SK-N-SH (cell line): ENCODE measurements at regions not wholly inside any gene's neighbourhood (a gene's known extent, or its start where the extent isn't known, plus 50 kb on each side); places are given as distances from the start of the nearest gene placed in this dataset.

ENCODE experiments used
- CTCF ChIA-PET: fragments of 300-600, 350-600 bp; formaldehyde crosslinking; extraction: SDS; loops from one replicate; lab custom pipeline; 2021; lab: Yijun Ruan, JAX
- POLR2A ChIA-PET: fragments of 350-600 bp; sonication (Branson Sonifier 250); formaldehyde crosslinking; extraction: SDS; loops from one replicate; lab custom pipeline; 2020; ENCODE audit warnings: antibody characterized with exemption, inconsistent platforms; lab: Yijun Ruan, JAX
- DNase-seq: peaks from one replicate; pipeline ENCODE4 v3.0.0; 2012
- H2AFZ ChIP-seq: fragments of 200-600 bp; sonication (generic); 2 replicates; pipeline ENCODE4 v1.8.1; 2016; ENCODE audit warnings: antibody characterized with exemption, mild to moderate bottlenecking, low read depth
- H3F3A ChIP-seq: fragments of 200-600 bp; sonication (generic); replicated peaks from 2 replicates; pipeline ENCODE3; 2016; ENCODE audit warnings: antibody characterized with exemption, mild to moderate bottlenecking; ENCODE audit not compliant: insufficient read depth
- H3K27ac ChIP-seq, 2 experiments: fragments of 200-500 bp in 1 of 2; fragments of 200-600 bp in 1 of 2; sonication (Bioruptor generic) in 1 of 2; sonication (generic), shearing (Covaris generic) in 1 of 2; 2 replicates each; pipeline versions ENCODE4 v1.5.1 to v1.6.1; 2014 to 2016; ENCODE audit warnings: low read depth in 2 of 2, inconsistent platforms in 1 of 2, low read length in 1 of 2, mild to moderate bottlenecking in 1 of 2, mixed read lengths in 1 of 2
- H3K27me3 ChIP-seq: fragments of 200-600 bp; sonication (generic), shearing (Covaris generic); 2 replicates; pipeline ENCODE4 v1.6.1; 2016; ENCODE audit warnings: mixed run types; ENCODE audit not compliant: insufficient read depth
- H3K36me3 ChIP-seq, 2 experiments: fragments of 200-500 bp in 1 of 2; fragments of 200-600 bp in 1 of 2; sonication (Bioruptor generic) in 1 of 2; sonication (generic) in 1 of 2; replicated peaks in 1 of 2; 2 replicates each; pipeline versions ENCODE3 to v1.5.1; 2014 to 2016; ENCODE audit warnings: low read length in 1 of 2, mild to moderate bottlenecking in 1 of 2; ENCODE audit not compliant: insufficient read depth in 2 of 2, control insufficient read depth in 1 of 2
- H3K4me1 ChIP-seq, 2 experiments: fragments of 200-500 bp in 1 of 2; fragments of 200-600 bp in 1 of 2; sonication (Bioruptor generic) in 1 of 2; sonication (generic), shearing (Covaris generic) in 1 of 2; 2 replicates each; pipeline versions ENCODE4 v1.5.1 to v1.6.1; 2014 to 2016; ENCODE audit warnings: low read depth in 1 of 2, low read length in 1 of 2, mixed run types in 1 of 2; ENCODE audit not compliant: insufficient read depth in 2 of 2, control insufficient read depth in 1 of 2
- H3K4me2 ChIP-seq: fragments of 200-600 bp; sonication (generic), shearing (Covaris generic); 2 replicates; pipeline ENCODE4 v1.6.1; 2017; ENCODE audit warnings: mixed run types
- H3K4me3 ChIP-seq, 2 experiments: fragments of 200-500 bp in 1 of 2; fragments of 200-600 bp in 1 of 2; sonication (Bioruptor generic) in 1 of 2; sonication (generic), shearing (Covaris generic) in 1 of 2; 2 replicates each; pipeline versions ENCODE4 v1.5.1 to v1.8.1; 2014 to 2016; ENCODE audit warnings: low read depth in 2 of 2, inconsistent platforms in 1 of 2, low read length in 1 of 2, mild to moderate bottlenecking in 1 of 2, mixed read lengths in 1 of 2, moderate library complexity in 1 of 2
- H3K79me2 ChIP-seq: fragments of 200-600 bp; sonication (generic); 2 replicates; pipeline ENCODE4 v1.8.1; 2017; ENCODE audit warnings: mild to moderate bottlenecking; ENCODE audit not compliant: insufficient read depth
- H3K9ac ChIP-seq: fragments of 200-600 bp; sonication (generic); 2 replicates; pipeline ENCODE4 v1.6.1; 2017; ENCODE audit warnings: mixed run types
- H3K9me2 ChIP-seq: fragments of 200-600 bp; sonication (generic); 2 replicates; pipeline ENCODE4 v1.6.1; 2017; ENCODE audit warnings: mixed run types
- H3K9me3 ChIP-seq: fragments of 200-600 bp; sonication (generic); 2 replicates; pipeline ENCODE4 v1.6.1; 2017; ENCODE audit warnings: mixed run types, mild to moderate bottlenecking, moderate library complexity
- H4K20me1 ChIP-seq: fragments of 200-600 bp; sonication (generic); 2 replicates; pipeline ENCODE4 v1.6.1; 2017; ENCODE audit warnings: mild to moderate bottlenecking, mixed run types; ENCODE audit not compliant: insufficient read depth
- ELF1 ChIP-seq: IDR thresholded peaks from 2 replicates; pipeline ENCODE4 v1.4.0; 2012
- EP300 ChIP-seq, 2 experiments: IDR thresholded peaks; 2 replicates each; pipeline versions ENCODE4 v1.4.0 to v1.6.1; 2012; ENCODE audit warnings: borderline replicate concordance in 1 of 2, low read depth in 1 of 2, low read length in 1 of 2
- EZH2phosphoT487 ChIP-seq: fragments of 200-600 bp; sonication (generic); IDR thresholded peaks from 2 replicates; pipeline ENCODE4 v1.6.1; 2017; ENCODE audit warnings: low read depth, mixed run types, mild to moderate bottlenecking, antibody characterized with exemption, moderate library complexity, borderline replicate concordance
- FOXM1 ChIP-seq: IDR thresholded peaks from 2 replicates; pipeline ENCODE4 v1.4.0; 2012; ENCODE audit warnings: low read depth, mild to moderate bottlenecking
- GABPA ChIP-seq: IDR thresholded peaks from 2 replicates; pipeline ENCODE4 v1.4.0; 2012; ENCODE audit warnings: low read depth, mild to moderate bottlenecking
- IRF3 ChIP-seq: fragments of 150-350 bp; IDR thresholded peaks from 2 replicates; pipeline ENCODE4 v1.6.1; 2016; ENCODE audit warnings: mild to moderate bottlenecking, low read depth, low read length
- JUND ChIP-seq: IDR thresholded peaks from 2 replicates; pipeline ENCODE4 v1.4.0; 2012
- PBX3 ChIP-seq: IDR thresholded peaks from 2 replicates; pipeline ENCODE4; 2012
- RAD21 ChIP-seq: IDR thresholded peaks from 2 replicates; pipeline ENCODE4 v1.6.1; 2012; ENCODE audit warnings: mild to moderate bottlenecking, low read length
- RCOR1 ChIP-seq: fragments of 150-350 bp; IDR thresholded peaks from 2 replicates; pipeline ENCODE4 v1.6.1; 2017; ENCODE audit warnings: antibody characterized with exemption, low read length
- REST ChIP-seq: IDR thresholded peaks from 2 replicates; pipeline ENCODE4 v1.6.1; 2012; ENCODE audit warnings: mild to moderate bottlenecking, low read depth, low read length, moderate library complexity
- RXRA ChIP-seq: IDR thresholded peaks from 2 replicates; pipeline ENCODE4 v1.4.0; 2012; ENCODE audit warnings: low read depth, mild to moderate bottlenecking, borderline replicate concordance
- SIN3A ChIP-seq: IDR thresholded peaks from 2 replicates; pipeline ENCODE4 v1.6.1; 2012; ENCODE audit warnings: low read depth, mild to moderate bottlenecking, low read length, moderate library complexity, borderline replicate concordance
- SMC3 ChIP-seq: IDR thresholded peaks from 2 replicates; pipeline ENCODE4 v1.6.1; 2012; ENCODE audit warnings: low read depth, low read length, improper control_type of control experiment
- TCF12 ChIP-seq: IDR thresholded peaks from 2 replicates; pipeline ENCODE4 v1.4.0; 2012
- USF1 ChIP-seq: IDR thresholded peaks from 2 replicates; pipeline ENCODE4 v1.4.0; 2012; ENCODE audit warnings: low read depth, borderline replicate concordance
- ZBTB33 ChIP-seq: IDR thresholded peaks from 2 replicates; pipeline ENCODE4 v1.4.0; 2012; ENCODE audit warnings: low read depth, borderline replicate concordance
- whole genome bisulfite sequencing: methylation state at CpG from one replicate; pipeline ENCODE4 v1.1.6; 2017; ENCODE audit warnings: low lambda C conversion rate; 5-methylcytosine and 5-hydroxymethylcytosine counted together

GRCh38 chr13:83100237-83100636, 782.0 kb downstream of the SLITRK1 start:
- CTCF ChIA-PET = no interaction called here
- no peak for DNase-seq

More at GRCh38 chr13:83100237-83100636, 782.0 kb downstream of the SLITRK1 start:
- no peaks in the 10 kb centered on the region for H4K20me1 ChIP-seq
- H3K4me3 ChIP-seq = no peak overlapping the region
- H3K27ac ChIP-seq = no peak overlapping the region
- H3K9me2 ChIP-seq = no peaks in the 10 kb centered on the region
- H3F3A ChIP-seq = no peaks in the 10 kb centered on the region
- no peaks in the 10 kb centered on the region; a peak in 1 of 4 replicates for H3K4me1 ChIP-seq
- TF ChIP-seq EP300 (IDR thresholded peaks at IDR 0.05; ENCODE audit: borderline replicate concordance in 1 of 2, low read depth in 1 of 2, low read length in 1 of 2) = no peak
- TF ChIP-seq ZBTB33 = no peak
- TF ChIP-seq IRF3 = no peak
- TF ChIP-seq ELF1 = no peak
- TF ChIP-seq FOXM1 = no peak
- no peak for TF ChIP-seq GABPA
- no peak for TF ChIP-seq SMC3
- no peak for TF ChIP-seq USF1
- TF ChIP-seq EZH2phosphoT487 = no peak
- TF ChIP-seq JUND = no peak
- TF ChIP-seq REST = no peak
- no peak for TF ChIP-seq TCF12
- no peak for TF ChIP-seq PBX3
- no peak for TF ChIP-seq SIN3A
- TF ChIP-seq RXRA = no peak
- no peak for TF ChIP-seq RAD21
- no peak for TF ChIP-seq RCOR1
- H3K4me2 ChIP-seq = no peak overlapping the region
- H3K9ac ChIP-seq = no peak overlapping the region
- 0% methylated on average over 1 of the region's 1 CpG for WGBS
- H3K9me3 ChIP-seq = no peaks in the 10 kb centered on the region
- H3K79me2 ChIP-seq = no peaks in the 10 kb centered on the region
- POLR2A ChIA-PET = no interaction called here
- no peaks in the 10 kb centered on the region for H3K27me3 ChIP-seq
- H3K36me3 ChIP-seq = no peaks in the 10 kb centered on the region
- H2AFZ ChIP-seq = no peak overlapping the region
